Muscle layer of duodenum (tissue), 2 donors: ENCODE measurements at regions not wholly inside any gene's neighbourhood (a gene's known extent, or its start where the extent isn't known, plus 50 kb on each side); places are given as distances from the start of the nearest gene placed in this dataset.
"Not testable (repeated sequence)": the region's sequence is repeated elsewhere in the genome, so short reads cannot be mapped to it uniquely, and the experiment has no call there.

Experiments used
- H3K27ac ChIP-seq: one replicate; pipeline ENCODE4 v1.7.0; 2013; ENCODE audit warnings: mild to moderate bottlenecking, low read length
- H3K27me3 ChIP-seq: one replicate; pipeline ENCODE4 v1.7.0; 2013; ENCODE audit warnings: low read depth, mild to moderate bottlenecking, control low read depth, low read length
- H3K36me3 ChIP-seq, 2 donors: one replicate each; pipeline ENCODE4 v1.7.0; 2013; ENCODE audit warnings: low read length in 2 of 2, control low read depth in 1 of 2, mild to moderate bottlenecking in 1 of 2; ENCODE audit not compliant: insufficient read depth in 2 of 2, control insufficient read depth in 1 of 2
- H3K4me1 ChIP-seq, 2 donors: one replicate each; pipeline ENCODE4 v1.7.0; 2013; ENCODE audit warnings: low read length in 2 of 2, mild to moderate bottlenecking in 2 of 2, control low read depth in 1 of 2, moderate library complexity in 1 of 2; ENCODE audit not compliant: insufficient read depth in 2 of 2, control insufficient read depth in 1 of 2
- H3K4me3 ChIP-seq, 2 donors: one replicate each; pipeline ENCODE4 v1.7.0; 2013; ENCODE audit warnings: low read length in 2 of 2, low read depth in 1 of 2, mild to moderate bottlenecking in 1 of 2
- H3K9me3 ChIP-seq, 2 donors: one replicate each; pipeline ENCODE4 v1.7.0; 2013; ENCODE audit warnings: low read length in 2 of 2, control low read depth in 1 of 2, mild to moderate bottlenecking in 1 of 2; ENCODE audit not compliant: control insufficient read depth in 1 of 2
- donor health status: healthy.

- Histone ChIP-seq H3K36me3 (no peaks in the 10 kb centered on the region), H3K27ac (no peak overlapping the region), H3K27me3 (no peaks in the 10 kb centered on the region), H3K4me1 (no peaks in the 10 kb centered on the region), H3K4me3 (no peak overlapping the region), H3K9me3 (no peaks in the 10 kb centered on the region)
Observed at GRCh38 chr6:18527836-18528743, 140.9 kb downstream of the RNF144B start.

GRCh38 chr6:18530201-18530600 lies 143.1 kb downstream of the RNF144B start:
- H3K36me3 ChIP-seq, result no peaks in the 10 kb centered on the region
- no peak overlapping the region for H3K4me3 ChIP-seq
- H3K9me3 ChIP-seq, result no peaks in the 10 kb centered on the region
- no peak overlapping the region for H3K27ac ChIP-seq
- no peaks in the 10 kb centered on the region for H3K4me1 ChIP-seq
- no peaks in the 10 kb centered on the region for H3K27me3 ChIP-seq

GRCh38 chr6:18532139-18532538 lies 145.0 kb downstream of the RNF144B start:
- H3K36me3 ChIP-seq, result no peaks in the 10 kb centered on the region
- H3K4me1 ChIP-seq, result no peaks in the 10 kb centered on the region
- no peak overlapping the region for H3K4me3 ChIP-seq
- no peaks in the 10 kb centered on the region for H3K27me3 ChIP-seq
- H3K27ac ChIP-seq, result no peak overlapping the region
- H3K9me3 ChIP-seq, result no peaks in the 10 kb centered on the region

GRCh38 chr6:18533793-18534192 lies 146.6 kb downstream of the RNF144B start:
- Histone ChIP-seq H3K9me3 (no peaks in the 10 kb centered on the region), H3K27me3 (no peaks in the 10 kb centered on the region), H3K4me1 (no peaks in the 10 kb centered on the region), H3K27ac (no peak overlapping the region), H3K36me3 (no peaks in the 10 kb centered on the region), H3K4me3 (no peak overlapping the region)

GRCh38 chr6:18536591-18537055 lies 149.5 kb downstream of the RNF144B start:
- H3K4me1 ChIP-seq, result no peaks in the 10 kb centered on the region
- no peak overlapping the region for H3K27ac ChIP-seq
- H3K9me3 ChIP-seq, result no peaks in the 10 kb centered on the region
- H3K36me3 ChIP-seq, result no peaks in the 10 kb centered on the region
- no peak overlapping the region for H3K4me3 ChIP-seq
- H3K27me3 ChIP-seq, result no peaks in the 10 kb centered on the region

- H3K27me3 ChIP-seq, result no peaks in the 10 kb centered on the region
- no peak overlapping the region for H3K27ac ChIP-seq
- H3K4me1 ChIP-seq, result no peaks in the 10 kb centered on the region
- no peaks in the 10 kb centered on the region for H3K9me3 ChIP-seq
- no peaks in the 10 kb centered on the region for H3K36me3 ChIP-seq
- no peak overlapping the region for H3K4me3 ChIP-seq
Observed at GRCh38 chr6:18538315-18538714, 151.2 kb downstream of the RNF144B start.

GRCh38 chr6:18543051-18543450 lies 155.9 kb downstream of the RNF144B start:
- H3K36me3 ChIP-seq, result no peaks in the 10 kb centered on the region
- no peaks in the 10 kb centered on the region for H3K4me1 ChIP-seq
- H3K4me3 ChIP-seq, result no peak overlapping the region
- peaks cover 3 to 7% of the 10 kb centered on the region in 2 donors for H3K9me3 ChIP-seq
- H3K27me3 ChIP-seq, result no peaks in the 10 kb centered on the region
- no peak overlapping the region for H3K27ac ChIP-seq

GRCh38 chr6:18545142-18545541 lies 158.0 kb downstream of the RNF144B start:
- H3K27ac ChIP-seq, H3K27me3 ChIP-seq, H3K4me3 ChIP-seq, H3K4me1 ChIP-seq, H3K36me3 ChIP-seq, H3K9me3 ChIP-seq: not testable (repeated sequence)

GRCh38 chr6:18545726-18546125 lies 158.6 kb downstream of the RNF144B start:
- H3K4me1 ChIP-seq, result no peaks in the 10 kb centered on the region
- H3K27me3 ChIP-seq, result no peaks in the 10 kb centered on the region
- H3K4me3 ChIP-seq, result no peak overlapping the region
- H3K36me3 ChIP-seq, result no peaks in the 10 kb centered on the region
- peaks cover 3 to 7% of the 10 kb centered on the region in 2 donors for H3K9me3 ChIP-seq
- no peak overlapping the region for H3K27ac ChIP-seq

- Histone ChIP-seq H3K27ac (no peak overlapping the region), H3K27me3 (no peaks in the 10 kb centered on the region), H3K4me1 (no peaks in the 10 kb centered on the region), H3K36me3 (no peaks in the 10 kb centered on the region), H3K9me3 (peaks cover 0 to under 1% of the 10 kb centered on the region in 2 donors), H3K4me3 (no peak overlapping the region)
Observed at GRCh38 chr6:18550119-18550518, 163.0 kb downstream of the RNF144B start.

- no peaks in the 10 kb centered on the region for H3K27me3 ChIP-seq
- no peaks in the 10 kb centered on the region for H3K4me1 ChIP-seq
- no peak overlapping the region for H3K4me3 ChIP-seq
- no peaks in the 10 kb centered on the region for H3K9me3 ChIP-seq
- H3K36me3 ChIP-seq, result no peaks in the 10 kb centered on the region
- H3K27ac ChIP-seq, result no peak overlapping the region
Observed at GRCh38 chr6:18551228-18551627, 164.1 kb downstream of the RNF144B start.

- Histone ChIP-seq H3K4me3 (no peak overlapping the region), H3K36me3 (no peaks in the 10 kb centered on the region), H3K27ac (no peak overlapping the region), H3K9me3 (no peaks in the 10 kb centered on the region), H3K27me3 (no peaks in the 10 kb centered on the region), H3K4me1 (no peaks in the 10 kb centered on the region)
Observed at GRCh38 chr6:18555750-18556149, 168.6 kb downstream of the RNF144B start.
